H9 (cell line): ENCODE measurements at regions not wholly inside any gene's neighbourhood (a gene's known extent, or its start where the extent isn't known, plus 50 kb on each side); places are given as distances from the start of the nearest gene placed in this dataset.

Source experiments
- DNase-seq: peaks from one replicate; pipeline ENCODE4 v3.0.0-alpha.2; 2017
- H2AFZ ChIP-seq: one replicate; pipeline ENCODE4 v1.6.1; 2013; ENCODE audit warnings: mild to moderate bottlenecking, low read length, control low read depth, moderate library complexity
- H2AK5ac ChIP-seq: 2 replicates; pipeline ENCODE4 v1.6.1; 2013; ENCODE audit warnings: low read length, control low read depth, mixed read lengths; ENCODE audit not compliant: insufficient read length
- H2BK120ac ChIP-seq: one replicate; pipeline ENCODE4 v1.6.1; 2013; ENCODE audit warnings: low read depth, mild to moderate bottlenecking, low read length, control low read depth, inconsistent platforms; ENCODE audit not compliant: poor library complexity, severe bottlenecking
- H2BK12ac ChIP-seq: 2 replicates; pipeline ENCODE4 v1.6.1; 2013; ENCODE audit warnings: low read length, control low read depth, mixed read lengths, low read depth; ENCODE audit not compliant: insufficient read length
- H2BK15ac ChIP-seq: 2 replicates; pipeline ENCODE4 v1.6.1; 2013; ENCODE audit warnings: low read depth, low read length, control low read depth
- H2BK20ac ChIP-seq: one replicate; pipeline ENCODE4 v1.6.1; 2013; ENCODE audit warnings: low read depth, mild to moderate bottlenecking, low read length, control low read depth, inconsistent platforms; ENCODE audit not compliant: poor library complexity, severe bottlenecking
- H2BK5ac ChIP-seq: 2 replicates; pipeline ENCODE4 v1.6.1; 2013; ENCODE audit warnings: low read length, control low read depth, mixed read lengths; ENCODE audit not compliant: insufficient read length
- H3K14ac ChIP-seq: 2 replicates; pipeline ENCODE4 v1.6.1; 2013; ENCODE audit warnings: low read length, control low read depth; ENCODE audit not compliant: insufficient read depth
- H3K18ac ChIP-seq: 2 replicates; pipeline ENCODE4 v1.6.1; 2013; ENCODE audit warnings: low read depth, mild to moderate bottlenecking, mixed read lengths, low read length, control low read depth; ENCODE audit not compliant: insufficient read length
- H3K23ac ChIP-seq: 2 replicates; pipeline ENCODE4 v1.6.1; 2013; ENCODE audit warnings: low read length, control low read depth, mixed read lengths, low read depth; ENCODE audit not compliant: insufficient read length
- H3K23me2 ChIP-seq: 2 replicates; pipeline ENCODE4 v1.6.1; 2013; ENCODE audit warnings: low read depth, mild to moderate bottlenecking, mixed read lengths, low read length, control low read depth; ENCODE audit not compliant: insufficient read length, poor library complexity, severe bottlenecking
- H3K27ac ChIP-seq: 2 replicates; pipeline ENCODE4 v1.5.1; 2013; ENCODE audit warnings: low read length, control low read depth, mixed read lengths, low read depth; ENCODE audit not compliant: insufficient read length
- H3K27me3 ChIP-seq: 2 replicates; pipeline ENCODE4 v1.6.1; 2013; ENCODE audit warnings: low read length, control low read depth, inconsistent platforms; ENCODE audit not compliant: insufficient read depth
- H3K4ac ChIP-seq: 2 replicates; pipeline ENCODE4 v1.6.1; 2013; ENCODE audit warnings: low read depth, mild to moderate bottlenecking, control low read depth, inconsistent platforms, low read length, moderate library complexity
- H3K4me1 ChIP-seq: 2 replicates; pipeline ENCODE4 v1.6.1; 2013; ENCODE audit warnings: low read length, control low read depth, inconsistent platforms; ENCODE audit not compliant: insufficient read depth
- H3K4me2 ChIP-seq: 2 replicates; pipeline ENCODE4 v1.6.1; 2013; ENCODE audit warnings: low read length, control low read depth, mixed read lengths; ENCODE audit not compliant: insufficient read length, insufficient read depth
- H3K56ac ChIP-seq: 2 replicates; pipeline ENCODE4 v1.6.1; 2013; ENCODE audit warnings: low read depth, mild to moderate bottlenecking, mixed read lengths, low read length, control low read depth; ENCODE audit not compliant: insufficient read length
- H3K79me1 ChIP-seq: 2 replicates; pipeline ENCODE4 v1.6.1; 2013; ENCODE audit warnings: low read depth, mild to moderate bottlenecking, moderate library complexity, low read length, control low read depth, inconsistent platforms; ENCODE audit not compliant: insufficient read depth, poor library complexity, severe bottlenecking
- H3K79me2 ChIP-seq: 2 replicates; pipeline ENCODE4 v1.6.1; 2013; ENCODE audit warnings: low read length, control low read depth, inconsistent platforms; ENCODE audit not compliant: insufficient read depth
- H3K9ac ChIP-seq: 2 replicates; pipeline ENCODE4 v1.6.1; 2013; ENCODE audit warnings: low read length, control low read depth, mixed read lengths; ENCODE audit not compliant: insufficient read length; ENCODE audit errors: extremely low read depth
- H3K9me3 ChIP-seq: one replicate; pipeline ENCODE4 v1.6.1; 2013; ENCODE audit warnings: low read depth, low read length, inconsistent platforms; ENCODE audit not compliant: control insufficient read depth
- H3T11ph ChIP-seq: one replicate; pipeline ENCODE4 v1.6.1; 2013; ENCODE audit warnings: mild to moderate bottlenecking, low read length, control low read depth, inconsistent platforms
- H4K20me1 ChIP-seq: one replicate; pipeline ENCODE4 v1.6.1; 2013; ENCODE audit not compliant: control insufficient read depth, insufficient read length, insufficient read depth
- H4K5ac ChIP-seq: 2 replicates; pipeline ENCODE4 v1.6.1; 2013; ENCODE audit warnings: low read depth, mild to moderate bottlenecking, mixed read lengths, low read length, control low read depth; ENCODE audit not compliant: insufficient read length
- H4K8ac ChIP-seq: replicated peaks from 2 replicates; pipeline ENCODE4 v1.6.1; 2013; ENCODE audit warnings: low read length, control low read depth, mixed read lengths, low read depth; ENCODE audit not compliant: insufficient read length
- H4K91ac ChIP-seq: 2 replicates; pipeline ENCODE4 v1.6.1; 2013; ENCODE audit warnings: low read depth, mild to moderate bottlenecking, moderate library complexity, mixed read lengths, low read length, control low read depth; ENCODE audit not compliant: insufficient read length
- H3K27ac Mint-ChIP-seq, 3 experiments: 2 replicates in 2 of 3; 3 replicates in 1 of 3; pipeline ENCODE4 v1.8.0; 2020 to 2021; ENCODE audit warnings: mixed read lengths in 3 of 3, mild to moderate bottlenecking in 1 of 3, moderate library complexity in 1 of 3
- H3K27me3 Mint-ChIP-seq: 2 replicates; pipeline ENCODE4 v1.8.0; 2021; ENCODE audit warnings: low read depth, mild to moderate bottlenecking, moderate library complexity, mixed read lengths
- H3K36me3 Mint-ChIP-seq, 3 experiments: 2 replicates in 2 of 3; 3 replicates in 1 of 3; pipeline ENCODE4 v1.8.0; 2020 to 2021; ENCODE audit warnings: low read depth in 3 of 3, mixed read lengths in 3 of 3; ENCODE audit not compliant: insufficient read depth in 1 of 3
- H3K4me1 Mint-ChIP-seq, 2 experiments: 2 replicates each; pipeline ENCODE4 v1.8.0; 2020; ENCODE audit warnings: mixed read lengths in 2 of 2
- H3K4me3 Mint-ChIP-seq, 2 experiments: 2 replicates in 1 of 2; 3 replicates in 1 of 2; pipeline ENCODE4 v1.8.0; 2020 to 2021; ENCODE audit warnings: mild to moderate bottlenecking in 2 of 2, mixed read lengths in 2 of 2, moderate library complexity in 1 of 2
- H3K9me3 Mint-ChIP-seq, 2 experiments: 2 replicates in 1 of 2; 3 replicates in 1 of 2; pipeline ENCODE4 v1.8.0; 2020; ENCODE audit warnings: mild to moderate bottlenecking in 2 of 2, mixed read lengths in 2 of 2, moderate library complexity in 1 of 2
- CTCF ChIP-seq: fragments of 200-600 bp; sonication (generic); conservative IDR thresholded peaks from 3 replicates; pipeline ENCODE4 v1.8.0; 2021; ENCODE audit warnings: antibody characterized with exemption, mild to moderate bottlenecking
- WGBS: extraction: QIAGEN DNeasy Blood & Tissue Kit; methylation state at CpG from one replicate; pipeline ENCODE4 v1.1.7; 2013; ENCODE audit warnings: missing lambda C conversion rate, low lambda C conversion rate, mixed read lengths; ENCODE audit not compliant: insufficient read length; ENCODE audit errors: extremely low coverage; 5-methylcytosine and 5-hydroxymethylcytosine counted together

- no peaks in the 10 kb centered on the region for H3K23me2 ChIP-seq
- no peak overlapping the region for H3K27ac ChIP-seq
- peaks cover 4% of the 10 kb centered on the region for H3K27me3 Mint-ChIP-seq
- no peak overlapping the region for H2BK5ac ChIP-seq
- H4K20me1 ChIP-seq: no peaks in the 10 kb centered on the region
- H3K27ac Mint-ChIP-seq: peak overlapping the region in 2 of 3 experiments; percentile 15 to 19; a peak in 2 of 7 replicates
- no peaks in the 10 kb centered on the region for H3K79me2 ChIP-seq
- no peak overlapping the region for H4K5ac ChIP-seq
- H3K4ac ChIP-seq: no peak overlapping the region
- H2BK20ac ChIP-seq: no peak overlapping the region
- H3K56ac ChIP-seq: no peak overlapping the region
- no peaks in the 10 kb centered on the region; the same call in 1 of the 2 replicates for H3K4me1 ChIP-seq
- WGBS: no CpG with 5 or more reads among the region's 10 CpGs
- H3K79me1 ChIP-seq: no peaks in the 10 kb centered on the region
- H3K9ac ChIP-seq: no peak overlapping the region
- no peak overlapping the region for H4K91ac ChIP-seq
- no peak overlapping the region for H3K18ac ChIP-seq
- no peak overlapping the region for H2BK15ac ChIP-seq
- H3K4me2 ChIP-seq: no peak overlapping the region
- H2BK120ac ChIP-seq: no peak overlapping the region
- no peak overlapping the region; the same call in 1 of the 2 replicates for H3K14ac ChIP-seq
- no peak overlapping the region for H2BK12ac ChIP-seq
- no peak overlapping the region for H2AFZ ChIP-seq
- no peak overlapping the region for H3T11ph ChIP-seq
- no peak for TF ChIP-seq CTCF
- H3K4me1 Mint-ChIP-seq: peaks cover 26 to 29% of the 10 kb centered on the region in 2 experiments
- no peaks in the 10 kb centered on the region for H3K27me3 ChIP-seq
- no peak for DNase-seq
- no peak overlapping the region for H2AK5ac ChIP-seq
- no peak overlapping the region for H4K8ac ChIP-seq
- no peak overlapping the region for H3K4me3 Mint-ChIP-seq
- no peak overlapping the region for H3K23ac ChIP-seq
- H3K9me3 ChIP-seq: no peaks in the 10 kb centered on the region
- no peaks in the 10 kb centered on the region; a peak in 1 of 7 replicates for H3K36me3 Mint-ChIP-seq
- H3K9me3 Mint-ChIP-seq: no peaks in the 10 kb centered on the region
These were observed 1064.6 kb downstream of the BCL11B start for GRCh38 chr14:98207415-98207814.
